H54 (cell line): ENCODE measurements at regions not wholly inside any gene's neighbourhood (a gene's known extent, or its start where the extent isn't known, plus 50 kb on each side); places are given as distances from the start of the nearest gene placed in this dataset.

Experiments used
- DNase-seq: peaks from one replicate; pipeline ENCODE4 v3.0.0; 2011; ENCODE audit warnings: low spot score, mixed read lengths; ENCODE audit not compliant: insufficient read length
- FAIRE-seq: peaks from 3 replicates; lab custom pipeline; 2011; peaks lifted over from hg19 to GRCh38; lab: Jason Lieb, UNC
- POLR2A ChIP-seq: IDR thresholded peaks from 2 replicates; pipeline ENCODE4 v1.6.1; 2011; ENCODE audit warnings: low read depth, mild to moderate bottlenecking, low read length

DNA sequence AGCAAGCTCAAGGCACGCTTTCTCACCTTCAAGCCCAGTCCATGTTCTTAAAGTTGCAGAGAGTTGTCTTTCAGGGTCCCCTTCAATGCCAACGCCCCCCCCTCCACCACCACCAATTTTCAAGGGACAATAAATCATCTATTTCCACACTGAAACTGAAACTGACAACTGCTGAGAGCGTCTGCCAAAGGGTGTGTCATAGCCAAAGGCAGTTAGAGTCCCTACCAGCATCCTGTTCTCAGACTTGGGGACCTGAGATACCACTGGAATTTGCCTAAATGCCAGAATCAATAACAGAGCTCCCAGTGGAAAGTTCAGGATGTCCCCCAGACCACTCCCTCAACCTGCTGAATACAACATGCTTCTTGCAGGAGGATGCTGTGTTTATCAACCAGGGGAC, 133.2 kb upstream of the SOX9 start:
- TF ChIP-seq POLR2A = no peak
- FAIRE-seq (peak; percentile 65), DNase-seq (no peak)

- FAIRE-seq = no peak
- DNase-seq = no peak
- no peak for TF ChIP-seq POLR2A
Measured at GRCh38 chr17:71989117-71989516, 131.7 kb upstream of the SOX9 start.

DNA sequence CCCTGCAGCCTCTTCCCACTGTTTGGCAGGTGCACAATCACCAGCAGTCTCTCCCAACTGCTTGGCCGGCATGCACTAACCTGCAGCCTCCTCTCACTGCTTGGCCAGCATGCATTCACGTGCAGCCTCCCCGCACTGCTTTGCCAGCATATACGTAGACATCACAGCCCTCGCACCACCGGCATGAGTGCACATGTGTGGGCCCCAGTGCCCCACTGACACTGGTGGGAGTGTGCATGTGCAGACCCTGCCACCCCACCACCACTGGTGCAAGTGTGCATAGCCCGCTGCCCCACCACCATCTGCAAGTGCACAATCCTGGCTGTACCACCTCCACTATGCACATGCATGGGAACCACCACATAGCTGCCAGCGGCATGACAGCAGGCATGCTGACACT, 127.5 kb upstream of the SOX9 start:
- FAIRE-seq (no peak), DNase-seq (no peak)
- TF ChIP-seq POLR2A = no peak

GRCh38 chr17:71995590-71995989, 125.2 kb upstream of the SOX9 start:
- DNase-seq = no peak
- no peak for TF ChIP-seq POLR2A
- FAIRE-seq = peak; percentile 57

DNA sequence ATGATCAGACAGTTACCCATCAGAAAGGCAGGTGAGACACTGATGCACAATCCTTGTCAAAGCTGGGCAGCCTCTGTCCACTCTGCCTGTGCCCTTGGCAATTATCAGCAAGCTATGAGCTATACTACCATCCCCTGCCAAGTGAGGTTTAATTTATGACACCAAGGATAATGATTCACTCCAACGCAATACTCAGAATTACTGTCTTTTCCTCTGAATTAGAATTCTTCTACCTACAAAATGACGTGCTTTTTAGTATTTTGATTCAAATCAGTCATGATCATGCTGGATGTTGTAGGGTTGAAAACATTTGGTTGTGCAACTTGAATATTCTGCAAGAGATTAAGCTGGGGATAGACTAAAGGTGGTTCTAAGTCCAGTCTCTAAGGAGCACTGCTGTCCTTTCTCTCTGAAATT, 116.8 kb upstream of the SOX9 start:
- FAIRE-seq (peak; percentile 45), DNase-seq (no peak)
- TF ChIP-seq POLR2A = no peak

GRCh38 chr17:72004611-72005331, 116.0 kb upstream of the SOX9 start:
- no peak for TF ChIP-seq POLR2A
- FAIRE-seq (no peak), DNase-seq (no peak)

GRCh38 chr17:72005332-72006163, 115.3 kb upstream of the SOX9 start:
- TF ChIP-seq POLR2A = no peak
- no peak for DNase-seq
- no peak for FAIRE-seq

GRCh38 chr17:72008236-72008876, 112.5 kb upstream of the SOX9 start:
- FAIRE-seq = no peak
- no peak for DNase-seq
- TF ChIP-seq POLR2A = no peak

GRCh38 chr17:72011561-72011960, 109.3 kb upstream of the SOX9 start:
- DNase-seq = no peak
- FAIRE-seq = no peak
- TF ChIP-seq POLR2A = no peak

GRCh38 chr17:72021417-72022041, 99.3 kb upstream of the SOX9 start:
- TF ChIP-seq POLR2A = no peak
- FAIRE-seq (no peak), DNase-seq (no peak)

GRCh38 chr17:72022328-72023275, 98.2 kb upstream of the SOX9 start:
- FAIRE-seq (no peak), DNase-seq (no peak)
- TF ChIP-seq POLR2A = no peak

DNA sequence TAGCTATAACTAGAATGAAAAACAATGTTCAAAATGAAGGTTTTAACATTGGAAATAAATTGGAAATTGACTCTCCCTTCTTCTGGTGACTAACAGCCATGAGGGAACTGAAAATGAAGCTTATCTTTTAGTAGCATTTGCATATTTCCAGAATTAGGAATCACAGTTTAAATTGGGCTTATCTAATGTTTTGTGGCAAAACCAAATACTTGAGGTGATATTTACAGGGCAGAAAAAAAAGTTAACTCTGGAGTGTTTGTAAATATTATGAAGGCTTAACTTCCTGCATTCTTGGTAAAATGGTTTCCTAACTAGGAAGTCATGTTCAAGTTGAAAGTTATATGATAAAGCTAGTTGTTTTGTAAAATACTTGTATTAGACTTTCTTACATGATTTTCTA, 96.4 kb upstream of the SOX9 start:
- DNase-seq = no peak
- peak; percentile 23 for FAIRE-seq
- TF ChIP-seq POLR2A = no peak

DNA sequence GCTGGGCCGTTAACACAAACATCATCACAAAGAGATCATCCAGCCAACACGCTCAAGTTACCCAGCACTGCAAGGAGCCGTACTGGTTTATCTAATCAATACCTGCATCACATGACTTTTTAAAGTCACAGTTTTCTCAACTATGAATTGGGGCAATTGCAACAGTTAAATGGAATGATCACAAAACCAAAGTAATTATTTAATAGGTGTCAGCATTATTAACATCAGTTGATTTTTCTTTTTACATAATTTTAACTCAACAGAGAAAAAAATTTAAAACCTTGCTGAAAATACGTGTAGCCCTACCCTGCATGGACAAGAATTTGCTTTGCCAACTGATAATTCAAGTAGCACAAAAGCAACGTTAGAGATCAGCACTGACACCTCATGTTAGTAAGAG, 95.7 kb upstream of the SOX9 start:
- no peak for DNase-seq
- FAIRE-seq = no peak
- no peak for TF ChIP-seq POLR2A
